GM12864 (cell line): ENCODE measurements at regions not wholly inside any gene's neighbourhood (a gene's known extent, or its start where the extent isn't known, plus 50 kb on each side); places are given as distances from the start of the nearest gene placed in this dataset.

Experiments
- DNase-seq: peaks from one replicate; pipeline ENCODE4 v3.0.0-alpha.2; 2011; ENCODE audit warnings: low read depth
- H3K4me3 ChIP-seq: 2 replicates; pipeline ENCODE4 v1.5.1; 2011; ENCODE audit warnings: mild to moderate bottlenecking, low read depth, low read length, control low read depth
- TF ChIP-seq, protein P1 (sequence below): IDR thresholded peaks from 2 replicates; pipeline ENCODE4 v1.5.1; 2011; ENCODE audit warnings: low read depth, mild to moderate bottlenecking, moderate library complexity, low read length, control low read depth, inconsistent platforms; ENCODE audit errors: missing control alignments

DNA sequence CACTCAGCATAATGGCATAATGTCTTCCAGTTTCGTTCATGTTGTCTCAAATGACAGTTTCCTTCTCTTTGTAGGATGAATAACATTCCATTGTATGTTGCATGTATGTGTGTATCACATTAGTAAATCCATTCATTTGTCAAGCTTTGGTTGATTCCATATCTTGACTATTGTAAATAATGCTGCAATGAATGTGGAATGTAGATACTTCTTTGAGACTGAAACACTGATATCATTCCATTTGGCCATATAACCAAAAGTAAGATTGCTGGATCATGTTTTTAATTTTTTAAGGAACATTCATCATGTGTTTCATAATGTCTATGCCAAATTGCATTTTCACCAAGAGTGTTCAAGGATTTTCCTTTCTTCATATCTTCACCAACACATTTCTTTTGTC, 1711.4 kb upstream of the PIK3C3 start:
- H3K4me3 ChIP-seq = no peak overlapping the region
- TF ChIP-seq, protein P1, sequence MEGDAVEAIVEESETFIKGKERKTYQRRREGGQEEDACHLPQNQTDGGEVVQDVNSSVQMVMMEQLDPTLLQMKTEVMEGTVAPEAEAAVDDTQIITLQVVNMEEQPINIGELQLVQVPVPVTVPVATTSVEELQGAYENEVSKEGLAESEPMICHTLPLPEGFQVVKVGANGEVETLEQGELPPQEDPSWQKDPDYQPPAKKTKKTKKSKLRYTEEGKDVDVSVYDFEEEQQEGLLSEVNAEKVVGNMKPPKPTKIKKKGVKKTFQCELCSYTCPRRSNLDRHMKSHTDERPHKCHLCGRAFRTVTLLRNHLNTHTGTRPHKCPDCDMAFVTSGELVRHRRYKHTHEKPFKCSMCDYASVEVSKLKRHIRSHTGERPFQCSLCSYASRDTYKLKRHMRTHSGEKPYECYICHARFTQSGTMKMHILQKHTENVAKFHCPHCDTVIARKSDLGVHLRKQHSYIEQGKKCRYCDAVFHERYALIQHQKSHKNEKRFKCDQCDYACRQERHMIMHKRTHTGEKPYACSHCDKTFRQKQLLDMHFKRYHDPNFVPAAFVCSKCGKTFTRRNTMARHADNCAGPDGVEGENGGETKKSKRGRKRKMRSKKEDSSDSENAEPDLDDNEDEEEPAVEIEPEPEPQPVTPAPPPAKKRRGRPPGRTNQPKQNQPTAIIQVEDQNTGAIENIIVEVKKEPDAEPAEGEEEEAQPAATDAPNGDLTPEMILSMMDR = no peak
- DNase-seq = no peak

DNA sequence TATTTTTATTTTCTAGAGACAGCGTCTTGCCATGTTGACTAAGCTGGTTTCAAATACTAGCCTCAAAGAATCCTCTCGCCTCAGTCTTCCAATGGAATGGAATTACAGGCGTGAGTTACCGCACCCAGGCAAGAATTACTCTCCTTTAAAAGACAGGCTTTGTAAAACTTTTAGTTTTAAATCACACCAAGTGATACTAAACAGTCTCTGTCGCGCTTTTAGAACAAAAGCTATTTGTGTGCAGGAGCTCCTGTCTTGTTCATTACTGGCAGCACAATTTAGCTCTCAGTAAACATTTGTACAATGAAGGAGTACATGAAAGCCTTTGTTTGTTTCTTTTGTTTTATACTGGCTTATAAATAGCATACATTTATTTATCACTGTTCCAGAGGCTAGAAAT, 1719.2 kb upstream of the PIK3C3 start:
- TF ChIP-seq, protein P1 = no peak

DNA sequence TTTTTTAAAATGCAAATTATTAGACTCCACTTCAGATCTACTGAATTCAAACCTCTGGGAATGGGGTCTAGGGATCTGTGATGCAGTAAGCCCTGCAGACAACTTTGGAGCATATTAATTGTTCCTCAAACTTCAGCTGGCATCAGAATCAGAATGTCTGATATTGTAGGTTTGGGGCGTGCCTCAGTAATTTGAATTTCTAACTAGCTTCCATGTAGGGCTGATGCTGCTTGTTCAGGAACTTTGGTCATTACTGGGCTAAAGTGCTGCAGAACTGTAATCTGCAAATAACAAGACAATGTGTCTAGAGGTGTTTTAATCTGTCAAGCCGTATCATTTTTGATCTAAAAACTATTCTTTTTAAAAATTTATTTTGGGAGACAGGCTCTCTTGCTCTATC, 1719.7 kb upstream of the PIK3C3 start:
- H3K4me3 ChIP-seq = no peak overlapping the region
- TF ChIP-seq, protein P1 = no peak
- no peak for DNase-seq

More for the DNA sequence above, 1719.2 kb upstream of the PIK3C3 start:
- H3K4me3 ChIP-seq = no peak overlapping the region
- DNase-seq = no peak

DNA sequence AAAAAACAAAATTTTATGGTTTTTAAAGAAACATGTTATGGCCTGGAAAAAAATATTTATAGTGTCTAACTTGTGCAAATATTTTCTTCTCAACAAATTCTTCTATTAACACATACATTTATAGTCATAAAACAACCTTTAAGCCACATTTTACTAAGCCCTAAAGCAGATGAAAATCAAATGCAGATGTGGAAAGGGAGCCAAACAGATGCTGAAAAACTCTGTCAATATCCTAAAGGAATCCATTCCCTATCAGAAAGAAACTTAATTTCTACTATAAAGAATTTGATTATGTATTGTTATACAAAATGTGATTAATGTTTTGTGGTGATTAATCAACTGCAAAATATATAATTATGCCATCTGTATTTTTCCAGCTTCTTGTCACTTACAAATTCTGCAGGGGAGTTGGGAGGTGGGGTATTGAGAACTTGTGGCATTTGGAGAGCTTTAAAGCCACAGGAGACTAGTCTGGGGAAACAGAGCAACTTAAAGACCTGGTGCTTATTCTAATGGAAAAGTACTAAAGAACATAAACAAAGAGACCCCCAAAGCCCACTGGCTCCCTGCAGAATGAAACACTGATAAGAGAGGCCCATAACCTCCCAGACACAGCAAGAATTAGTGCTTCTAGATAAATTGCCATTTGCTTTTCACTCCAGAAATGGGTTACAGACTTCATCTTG, 1721.0 kb upstream of the PIK3C3 start:
- no peak overlapping the region for H3K4me3 ChIP-seq
- TF ChIP-seq, protein P1 = no peak
- DNase-seq = no peak

DNA sequence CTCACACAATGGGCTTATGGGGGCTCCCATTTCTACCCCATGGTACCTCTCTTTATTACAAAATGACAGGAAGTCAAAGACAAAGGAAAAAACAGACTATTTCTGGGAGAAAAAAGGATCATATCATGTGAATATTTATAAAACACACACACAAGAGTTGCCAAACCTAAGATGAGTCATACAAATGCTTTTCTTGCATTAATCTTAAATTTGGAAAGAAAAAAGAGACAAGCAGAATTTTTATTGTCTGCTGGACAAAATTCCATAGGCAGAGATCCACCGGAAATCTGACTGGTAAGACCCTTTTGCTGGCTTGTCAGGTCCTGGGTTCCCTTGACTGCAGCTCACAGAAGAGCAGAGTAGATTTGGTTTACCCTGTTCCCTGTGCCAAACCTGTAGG, 1732.3 kb upstream of the PIK3C3 start:
- TF ChIP-seq, protein P1 = no peak
- DNase-seq = no peak
- no peak overlapping the region for H3K4me3 ChIP-seq

DNA sequence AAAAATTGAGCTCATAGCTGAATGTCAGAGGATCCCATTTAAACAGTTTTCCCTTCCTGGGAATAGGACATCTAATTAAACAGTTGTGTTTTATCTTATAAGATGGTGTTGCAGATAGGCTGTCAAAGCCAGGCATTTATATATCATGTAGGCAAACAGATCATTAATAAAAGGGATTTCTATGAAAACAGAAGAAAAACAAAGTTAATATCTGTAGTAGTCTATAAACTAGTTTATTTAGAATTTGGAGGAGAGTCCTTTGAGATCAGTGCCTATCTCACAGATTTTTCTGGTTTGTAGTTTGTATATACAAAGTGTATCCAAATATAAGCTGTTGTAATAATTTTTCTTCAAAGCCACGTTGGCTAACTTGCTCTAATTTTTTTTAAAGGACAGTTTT, 1738.2 kb upstream of the PIK3C3 start:
- DNase-seq = no peak

More for the DNA sequence above, 1738.2 kb upstream of the PIK3C3 start:
- TF ChIP-seq, protein P1 = no peak
- no peak overlapping the region for H3K4me3 ChIP-seq
